ENCODE measurements at regions not wholly inside any gene's neighbourhood (a gene's known extent, or its start where the extent isn't known, plus 50 kb on each side); places are given as distances from the start of the nearest gene placed in this dataset.

GRCh38 chr13:70784207-70784989 lies 676.1 kb upstream of the KLHL1 start:
- no peak overlapping the region for H3K27ac ChIP-seq
- DNase-seq (no peak), ATAC-seq (no peak)
- intact Hi-C loops (cut with DNase I): no loop called here
- no peaks in the 10 kb centered on the region for H3K9me3 ChIP-seq
- no peaks in the 10 kb centered on the region for H3K36me3 ChIP-seq
- no peaks in the 10 kb centered on the region for H3K27me3 ChIP-seq
- H3K4me3 ChIP-seq: no peak overlapping the region
- 92 to 96% methylated on average over 3 of the region's 3 CpGs for WGBS, 2 donors
- TF ChIP-seq, protein P1, sequence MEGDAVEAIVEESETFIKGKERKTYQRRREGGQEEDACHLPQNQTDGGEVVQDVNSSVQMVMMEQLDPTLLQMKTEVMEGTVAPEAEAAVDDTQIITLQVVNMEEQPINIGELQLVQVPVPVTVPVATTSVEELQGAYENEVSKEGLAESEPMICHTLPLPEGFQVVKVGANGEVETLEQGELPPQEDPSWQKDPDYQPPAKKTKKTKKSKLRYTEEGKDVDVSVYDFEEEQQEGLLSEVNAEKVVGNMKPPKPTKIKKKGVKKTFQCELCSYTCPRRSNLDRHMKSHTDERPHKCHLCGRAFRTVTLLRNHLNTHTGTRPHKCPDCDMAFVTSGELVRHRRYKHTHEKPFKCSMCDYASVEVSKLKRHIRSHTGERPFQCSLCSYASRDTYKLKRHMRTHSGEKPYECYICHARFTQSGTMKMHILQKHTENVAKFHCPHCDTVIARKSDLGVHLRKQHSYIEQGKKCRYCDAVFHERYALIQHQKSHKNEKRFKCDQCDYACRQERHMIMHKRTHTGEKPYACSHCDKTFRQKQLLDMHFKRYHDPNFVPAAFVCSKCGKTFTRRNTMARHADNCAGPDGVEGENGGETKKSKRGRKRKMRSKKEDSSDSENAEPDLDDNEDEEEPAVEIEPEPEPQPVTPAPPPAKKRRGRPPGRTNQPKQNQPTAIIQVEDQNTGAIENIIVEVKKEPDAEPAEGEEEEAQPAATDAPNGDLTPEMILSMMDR (IDR thresholded peaks at IDR 0.05): no peak
- no peaks in the 10 kb centered on the region for H3K4me1 ChIP-seq

- no peaks in the 10 kb centered on the region for H3K27me3 ChIP-seq
- TF ChIP-seq, protein P1 (IDR thresholded peaks at IDR 0.05): no peak
- H3K4me1 ChIP-seq: no peaks in the 10 kb centered on the region
- DNase-seq (no peak), ATAC-seq (no peak)
- intact Hi-C loops (cut with DNase I): no loop called here
- H3K36me3 ChIP-seq: no peaks in the 10 kb centered on the region
- 54 to 68% methylated on average over 1 of the region's 1 CpG for WGBS, 2 donors
- no peaks in the 10 kb centered on the region for H3K9me3 ChIP-seq
- H3K4me3 ChIP-seq: no peak overlapping the region
- H3K27ac ChIP-seq: no peak overlapping the region
These were observed 661.6 kb upstream of the KLHL1 start for GRCh38 chr13:70769817-70770216.

GRCh38 chr13:70758932-70759331 lies 650.7 kb upstream of the KLHL1 start:
- Histone ChIP-seq H3K27ac (no peak overlapping the region), H3K9me3 (no peaks in the 10 kb centered on the region), H3K4me1 (no peaks in the 10 kb centered on the region), H3K36me3 (no peaks in the 10 kb centered on the region), H3K4me3 (no peak overlapping the region), H3K27me3 (no peaks in the 10 kb centered on the region)
- no peak for DNase-seq
- TF ChIP-seq, protein P1 (IDR thresholded peaks at IDR 0.05): no peak
- no peak for ATAC-seq
- 81% methylated on average over 4 of the region's 4 CpGs for WGBS, 2 donors
- intact Hi-C loops (cut with DNase I): no loop called here

GRCh38 chr13:70756088-70756487 lies 647.8 kb upstream of the KLHL1 start:
- Histone ChIP-seq H3K27me3 (no peaks in the 10 kb centered on the region), H3K36me3 (no peaks in the 10 kb centered on the region), H3K4me1 (no peaks in the 10 kb centered on the region), H3K9me3 (no peaks in the 10 kb centered on the region), H3K27ac (no peak overlapping the region), H3K4me3 (no peak overlapping the region)
- no peak for DNase-seq
- ATAC-seq: no peak
- TF ChIP-seq, protein P1 (IDR thresholded peaks at IDR 0.05): no peak
- intact Hi-C loops (cut with DNase I): no loop called here
